Sigmoid colon (tissue), 4 donors: ENCODE measurements at regions not wholly inside any gene's neighbourhood (a gene's known extent, or its start where the extent isn't known, plus 50 kb on each side); places are given as distances from the start of the nearest gene placed in this dataset.

Experiments
- CTCF ChIP-seq, 4 experiments: fragments of 450-650 bp in 3 of 4; fragments of 200-600 bp in 1 of 4; IDR thresholded peaks; one replicate each; pipeline ENCODE4 v1.5.1; 2016 to 2019; ENCODE audit warnings: antibody characterized with exemption in 4 of 4, mild to moderate bottlenecking in 3 of 4, moderate library complexity in 2 of 4
- EP300 ChIP-seq, 4 donors: sonication (generic); formaldehyde crosslinking; IDR thresholded peaks; one replicate each; pipeline ENCODE4 v1.6.1; 2017; ENCODE audit warnings: antibody characterized with exemption in 4 of 4
- POLR2A ChIP-seq, 2 donors: fragments of 450-650 bp; IDR thresholded peaks; one replicate each; pipeline ENCODE4 v1.6.1; 2016; ENCODE audit warnings: antibody characterized with exemption in 2 of 2, mild to moderate bottlenecking in 2 of 2, moderate library complexity in 2 of 2

DNA sequence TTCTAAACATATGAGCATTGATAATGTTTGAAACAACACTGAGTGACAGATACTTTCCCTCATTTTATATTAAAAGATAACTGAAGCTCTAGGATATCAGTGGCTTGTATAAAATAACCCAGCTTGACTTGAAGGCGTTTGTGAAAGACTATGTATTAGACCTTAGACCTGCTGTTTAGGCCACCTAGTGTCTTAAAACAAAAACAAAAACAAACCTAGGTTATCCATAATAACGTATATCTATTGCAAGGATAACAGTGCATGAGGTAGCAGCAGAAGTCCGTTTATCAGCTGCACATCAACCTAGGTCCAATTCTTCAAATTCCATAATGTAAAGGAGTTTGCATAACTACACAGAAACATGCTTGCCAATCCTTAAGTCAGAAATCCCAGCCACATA is 79.5 kb upstream of the MAP2 start:
- no peak for TF ChIP-seq POLR2A (IDR thresholded peaks at IDR 0.05)
- TF ChIP-seq EP300 (IDR thresholded peaks at IDR 0.05) = no peak
- no peak for TF ChIP-seq CTCF (IDR thresholded peaks at IDR 0.05)
